ENCODE measurements at regions not wholly inside any gene's neighbourhood (a gene's known extent, or its start where the extent isn't known, plus 50 kb on each side); places are given as distances from the start of the nearest gene placed in this dataset.
"Not testable (repeated sequence)": the region's sequence is repeated elsewhere in the genome, so short reads cannot be mapped to it uniquely, and the experiment has no call there.

DNA sequence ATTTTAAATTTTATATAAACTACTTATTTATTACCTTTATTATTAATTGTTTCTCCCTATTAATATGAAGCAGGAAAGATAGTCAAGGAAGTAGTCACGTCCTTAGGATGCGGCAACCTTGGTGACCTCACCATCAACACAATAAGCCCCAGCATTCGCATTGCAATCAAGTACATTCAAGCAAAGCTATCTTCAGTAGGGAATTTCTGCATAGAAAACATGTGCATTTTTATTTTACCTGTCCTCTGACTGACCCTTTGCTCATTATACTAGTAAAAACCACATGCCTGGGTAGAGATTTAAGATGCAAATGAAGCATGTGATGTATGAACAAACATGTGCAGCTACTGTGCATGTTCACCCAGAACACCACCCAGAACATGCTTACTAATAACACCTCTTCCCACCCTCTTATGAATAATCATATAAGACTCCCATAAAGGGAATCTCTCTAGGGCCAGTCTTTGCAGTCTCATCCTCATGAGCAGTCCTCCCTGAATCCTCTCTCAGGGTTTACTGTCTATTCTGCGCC, 869.6 kb downstream of the TAF11L14 start:
- no peaks in the 10 kb centered on the region for H3K27me3 Mint-ChIP-seq
- no peak overlapping the region for H3K4me3 Mint-ChIP-seq
- peaks cover 4% of the 10 kb centered on the region for H3K9me3 Mint-ChIP-seq
- H3K36me3 Mint-ChIP-seq (ENCODE audit: low read depth): no peaks in the 10 kb centered on the region
- no peak overlapping the region for H3K27ac Mint-ChIP-seq
- H3K4me1 Mint-ChIP-seq: no peaks in the 10 kb centered on the region
- no peak for DNase-seq
- intact Hi-C loops (cut with micrococcal nuclease): no loop called here

DNA sequence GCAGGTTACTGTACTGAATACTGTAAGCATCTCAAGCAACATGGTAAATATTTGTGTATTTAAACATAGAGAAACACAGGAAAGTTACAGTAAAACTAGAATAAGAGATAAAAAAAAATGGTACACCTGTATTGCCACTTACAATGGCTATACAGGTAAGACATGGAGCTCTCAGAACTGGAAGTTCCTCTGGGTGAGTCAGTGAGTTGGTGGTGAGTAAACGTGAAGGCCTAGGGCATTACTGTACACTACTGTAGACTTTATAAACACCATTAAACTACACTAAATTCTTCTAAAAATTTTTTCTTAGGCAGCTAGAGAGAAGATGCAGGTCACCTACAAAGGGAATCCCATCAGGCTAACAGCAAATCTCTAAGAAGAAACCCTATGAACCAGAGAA, 872.9 kb downstream of the TAF11L14 start:
- Mint-ChIP-seq H3K27me3 (no peaks in the 10 kb centered on the region), H3K9me3 (peaks cover 4% of the 10 kb centered on the region), H3K4me3 (no peak overlapping the region), H3K4me1 (no peaks in the 10 kb centered on the region), H3K36me3 (ENCODE audit: low read depth) (no peaks in the 10 kb centered on the region), H3K27ac (no peak overlapping the region)
- intact Hi-C loops (cut with micrococcal nuclease): no loop called here
- no peak for DNase-seq

DNA sequence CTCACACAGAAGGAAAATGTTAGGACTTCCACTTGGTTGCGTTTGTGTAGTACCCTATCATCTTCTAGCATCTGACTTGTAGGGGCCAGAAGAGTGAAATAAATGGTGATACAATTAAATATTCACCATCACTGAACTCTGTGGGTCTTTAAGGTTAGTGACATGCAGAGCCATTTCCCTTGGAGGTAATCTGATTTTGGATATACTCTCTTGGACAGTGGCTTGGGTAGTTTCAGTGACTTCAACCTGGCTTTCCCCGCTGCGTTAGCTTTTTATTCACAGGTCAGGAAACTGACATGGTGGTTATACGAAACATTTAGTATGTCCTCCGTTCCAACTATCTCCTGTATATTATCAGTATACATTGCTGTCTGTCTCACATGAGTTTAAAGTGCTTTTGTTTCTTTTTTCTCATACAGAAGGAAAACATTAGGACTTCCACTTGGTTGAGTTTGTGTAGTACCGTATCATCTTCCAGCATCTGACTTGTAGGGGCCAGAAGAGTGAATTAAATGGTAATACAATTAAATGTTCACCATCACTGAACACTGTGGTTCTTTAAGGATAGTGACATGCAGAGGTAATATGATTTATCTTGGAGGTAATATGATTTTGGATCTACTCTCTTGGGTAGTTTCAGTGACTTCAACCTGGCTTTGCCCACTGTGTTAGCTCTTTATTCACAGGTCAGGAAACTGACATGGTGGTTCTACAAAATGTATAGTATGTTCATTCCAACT, 883.6 kb downstream of the TAF11L14 start:
- Mint-ChIP-seq H3K27ac (no peak overlapping the region), H3K4me3 (no peak overlapping the region), H3K4me1 (no peaks in the 10 kb centered on the region), H3K27me3 (no peaks in the 10 kb centered on the region), H3K36me3 (ENCODE audit: low read depth) (no peaks in the 10 kb centered on the region), H3K9me3 (peaks cover 4% of the 10 kb centered on the region)
- intact Hi-C loops (cut with micrococcal nuclease): no loop called here
- DNase-seq: no peak

DNA sequence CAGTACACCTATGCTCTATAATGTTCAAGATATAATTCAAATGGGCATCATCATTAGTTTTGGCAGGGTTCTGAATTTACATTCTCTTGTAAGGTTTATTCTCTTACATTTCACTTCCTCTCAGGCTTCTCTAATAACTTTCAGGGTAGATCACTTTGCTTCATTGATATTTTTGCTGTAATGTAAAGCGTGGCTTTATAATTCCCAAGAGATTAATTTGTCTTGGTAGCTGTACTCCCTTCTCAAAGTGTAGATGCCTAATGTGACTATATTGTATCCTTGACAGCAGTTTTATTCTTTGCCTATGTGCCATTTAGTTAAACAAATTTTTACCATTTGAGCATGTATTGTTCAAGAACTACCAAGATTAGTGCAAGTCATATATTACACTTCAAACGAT, 889.1 kb downstream of the TAF11L14 start:
- H3K36me3 Mint-ChIP-seq (ENCODE audit: low read depth): no peaks in the 10 kb centered on the region
- no peak overlapping the region for H3K4me3 Mint-ChIP-seq
- H3K9me3 Mint-ChIP-seq: peaks cover 4% of the 10 kb centered on the region
- no peaks in the 10 kb centered on the region for H3K4me1 Mint-ChIP-seq
- H3K27me3 Mint-ChIP-seq: no peaks in the 10 kb centered on the region
- intact Hi-C loops (cut with micrococcal nuclease): no loop called here
- no peak overlapping the region for H3K27ac Mint-ChIP-seq
- no peak for DNase-seq

DNA sequence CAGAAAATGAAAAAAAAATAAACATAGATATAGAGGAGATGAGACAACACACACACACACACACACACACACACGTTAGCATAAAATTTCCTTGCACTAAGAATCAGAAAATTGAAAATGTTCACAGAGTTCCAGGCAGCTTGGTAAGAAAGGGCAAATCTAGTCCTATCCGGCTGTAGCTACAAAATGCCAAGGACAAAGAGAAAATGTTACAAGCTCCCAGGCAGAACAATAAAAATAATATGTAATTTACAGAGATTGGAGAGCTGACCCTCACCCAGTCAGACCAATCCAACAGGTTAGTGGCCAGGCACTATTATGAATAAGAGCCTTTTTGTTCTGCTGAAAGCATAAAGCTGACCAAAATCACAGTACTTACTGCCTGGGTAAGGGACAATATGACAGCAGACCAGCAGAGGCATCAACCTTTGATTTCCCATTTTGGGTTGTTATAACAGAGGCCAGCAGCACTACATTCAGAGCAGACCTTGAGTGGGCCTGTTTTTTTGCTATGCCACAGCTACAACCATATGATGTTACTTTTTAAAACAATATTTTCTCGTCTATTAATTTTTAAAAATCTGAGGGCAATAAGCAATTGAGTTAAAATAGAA, 892.6 kb downstream of the TAF11L14 start:
- Mint-ChIP-seq H3K4me3 (no peak overlapping the region), H3K27me3 (no peaks in the 10 kb centered on the region), H3K9me3 (no peaks in the 10 kb centered on the region), H3K4me1 (no peaks in the 10 kb centered on the region), H3K36me3 (ENCODE audit: low read depth) (no peaks in the 10 kb centered on the region), H3K27ac (no peak overlapping the region)
- DNase-seq: no peak
- intact Hi-C loops (cut with micrococcal nuclease): no loop called here

DNA sequence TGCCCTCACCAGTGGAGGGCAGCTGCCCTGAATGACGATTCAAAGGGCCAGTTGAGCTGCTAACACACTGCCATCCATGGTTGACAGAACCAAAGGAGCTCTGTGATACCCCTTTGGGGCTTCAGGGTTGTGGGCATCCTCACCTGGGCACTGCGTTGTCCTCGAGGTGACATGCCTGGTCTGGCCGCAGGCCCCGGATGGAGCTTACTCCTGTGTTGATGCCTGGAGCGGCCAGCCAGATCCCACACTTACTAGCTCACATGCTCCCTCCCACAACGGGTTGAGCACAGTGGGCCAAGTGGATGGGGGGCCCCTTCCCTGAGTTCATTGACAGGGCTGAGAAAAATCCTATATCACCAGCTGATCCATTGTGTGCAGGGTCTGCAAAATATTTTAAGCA, 898.9 kb downstream of the TAF11L14 start:
- no peak for DNase-seq
- no peaks in the 10 kb centered on the region for H3K4me1 Mint-ChIP-seq
- no peak overlapping the region for H3K27ac Mint-ChIP-seq
- H3K36me3 Mint-ChIP-seq (ENCODE audit: low read depth): no peaks in the 10 kb centered on the region
- no peak overlapping the region for H3K4me3 Mint-ChIP-seq
- peaks cover 4% of the 10 kb centered on the region for H3K9me3 Mint-ChIP-seq
- intact Hi-C loops (cut with micrococcal nuclease): no loop called here
- no peaks in the 10 kb centered on the region for H3K27me3 Mint-ChIP-seq

DNA sequence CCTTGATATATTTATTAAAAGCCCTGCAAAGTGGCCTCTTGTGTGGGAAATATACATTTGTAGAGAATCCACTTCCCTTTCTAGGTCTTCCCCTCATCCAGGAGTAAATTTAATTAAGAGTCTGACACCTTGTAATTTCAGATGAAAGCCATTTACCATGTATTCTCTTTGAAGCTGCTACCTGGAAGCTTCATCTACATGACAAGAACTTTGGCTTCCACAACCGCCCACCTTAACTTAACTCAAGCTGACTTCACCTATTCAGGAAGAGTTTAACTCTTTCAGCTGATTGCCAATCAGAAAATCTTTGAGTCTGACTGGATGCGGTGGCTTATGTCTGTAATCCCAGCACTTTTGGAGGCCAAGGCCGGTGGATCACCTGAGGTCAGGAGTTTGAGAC, 899.9 kb downstream of the TAF11L14 start:
- H3K36me3 Mint-ChIP-seq (ENCODE audit: low read depth): no peaks in the 10 kb centered on the region
- peaks cover 4% of the 10 kb centered on the region for H3K9me3 Mint-ChIP-seq
- intact Hi-C loops (cut with micrococcal nuclease): no loop called here
- no peak overlapping the region for H3K4me3 Mint-ChIP-seq
- H3K27me3 Mint-ChIP-seq: no peaks in the 10 kb centered on the region
- DNase-seq: no peak
- H3K4me1 Mint-ChIP-seq: no peaks in the 10 kb centered on the region
- no peak overlapping the region for H3K27ac Mint-ChIP-seq

DNA sequence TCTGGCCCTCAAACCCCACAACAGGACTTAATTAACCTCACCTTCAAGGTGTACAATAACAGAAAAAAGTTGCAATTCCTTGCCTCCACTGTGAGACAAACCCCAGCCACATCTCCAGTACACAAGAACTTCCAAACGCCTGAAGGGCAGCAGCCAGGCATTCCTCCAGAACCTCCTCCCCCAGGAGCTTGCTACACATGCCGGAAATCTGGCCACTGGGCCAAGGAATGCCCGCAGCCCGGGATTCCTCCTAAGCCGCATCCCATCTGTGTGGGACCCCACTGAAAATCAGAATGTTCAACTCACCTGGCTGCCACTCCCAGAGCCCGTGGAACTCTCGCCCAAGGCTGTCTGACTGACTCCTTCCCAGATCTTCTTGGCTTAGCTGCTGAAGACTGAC, 901.5 kb downstream of the TAF11L14 start:
- H3K4me3 Mint-ChIP-seq; H3K27ac Mint-ChIP-seq; DNase-seq; H3K4me1 Mint-ChIP-seq; intact Hi-C loops (cut with micrococcal nuclease); H3K27me3 Mint-ChIP-seq; H3K36me3 Mint-ChIP-seq (ENCODE audit: low read depth); H3K9me3 Mint-ChIP-seq: not testable (repeated sequence)

DNA sequence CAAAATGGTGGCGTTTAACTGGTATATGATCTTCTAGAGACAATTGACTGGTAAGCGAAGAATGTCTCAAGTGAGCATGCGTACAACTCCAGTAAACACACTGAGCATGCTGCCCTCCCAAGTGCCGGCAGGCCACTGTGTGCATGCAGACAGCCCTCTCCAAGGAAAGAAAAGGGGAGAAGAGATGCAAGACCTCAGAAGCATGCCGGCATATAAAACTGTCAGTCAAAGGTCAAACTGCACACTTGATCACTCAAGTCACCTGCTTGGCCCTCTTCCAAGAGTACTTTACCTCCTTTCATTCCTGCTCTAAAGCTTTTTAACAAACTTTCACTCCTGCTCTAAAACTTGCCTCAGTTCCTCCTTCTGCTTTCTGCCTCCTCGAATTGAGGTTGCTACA, 910.2 kb downstream of the TAF11L14 start:
- H3K36me3 Mint-ChIP-seq (ENCODE audit: low read depth): no peaks in the 10 kb centered on the region
- no peaks in the 10 kb centered on the region for H3K27me3 Mint-ChIP-seq
- H3K9me3 Mint-ChIP-seq: no peaks in the 10 kb centered on the region
- no peaks in the 10 kb centered on the region for H3K4me1 Mint-ChIP-seq
- intact Hi-C loops (cut with micrococcal nuclease): no loop called here
- no peak overlapping the region for H3K27ac Mint-ChIP-seq
- no peak overlapping the region for H3K4me3 Mint-ChIP-seq
- no peak for DNase-seq

DNA sequence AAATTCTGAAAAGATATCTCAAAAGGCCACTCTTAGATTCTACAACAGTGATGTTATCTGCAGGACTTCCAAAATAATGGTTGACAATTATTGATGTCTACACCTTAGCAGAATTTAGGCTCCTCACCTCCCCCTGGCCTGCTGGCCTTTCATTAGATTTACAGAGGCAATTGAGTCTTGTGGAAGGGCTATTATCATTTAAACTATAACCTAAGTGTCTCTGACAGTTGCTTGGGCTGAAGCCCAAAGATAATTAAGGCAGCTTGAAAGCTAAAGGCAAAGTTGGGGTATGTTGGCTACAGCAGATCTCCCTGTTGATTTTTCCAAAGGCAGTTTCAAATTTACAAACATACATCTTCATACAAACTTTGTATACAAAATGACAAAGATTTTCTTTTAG, 912.3 kb downstream of the TAF11L14 start:
- Mint-ChIP-seq H3K36me3 (ENCODE audit: low read depth) (no peaks in the 10 kb centered on the region), H3K27me3 (no peaks in the 10 kb centered on the region), H3K4me1 (no peaks in the 10 kb centered on the region), H3K27ac (no peak overlapping the region), H3K9me3 (no peaks in the 10 kb centered on the region), H3K4me3 (no peak overlapping the region)
- DNase-seq: no peak
- intact Hi-C loops (cut with micrococcal nuclease): no loop called here

DNA sequence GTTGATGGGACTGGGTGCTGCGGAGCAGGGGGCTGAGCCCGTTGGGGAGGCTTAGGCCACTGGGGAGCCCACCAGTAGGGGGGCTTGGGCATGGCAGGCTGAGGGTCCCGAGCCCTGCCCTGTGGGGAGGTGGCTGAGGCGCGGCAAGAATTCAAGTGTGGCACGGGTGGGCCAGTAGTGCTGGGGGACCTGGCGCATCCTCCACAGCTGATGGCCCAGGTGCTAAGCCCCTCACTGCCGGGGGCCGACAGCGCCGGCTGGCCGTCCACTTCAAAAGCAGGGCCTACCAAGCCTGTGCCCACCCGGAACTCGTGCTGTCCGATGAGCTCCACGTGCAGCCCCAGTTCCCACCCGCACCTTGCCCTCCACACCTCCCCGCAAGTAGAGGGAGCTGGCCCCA, 917.5 kb downstream of the TAF11L14 start:
- no peaks in the 10 kb centered on the region for H3K9me3 Mint-ChIP-seq
- intact Hi-C loops (cut with micrococcal nuclease): no loop called here
- H3K4me1 Mint-ChIP-seq: no peaks in the 10 kb centered on the region
- H3K27me3 Mint-ChIP-seq: no peaks in the 10 kb centered on the region
- H3K4me3 Mint-ChIP-seq: no peak overlapping the region
- no peaks in the 10 kb centered on the region for H3K36me3 Mint-ChIP-seq (ENCODE audit: low read depth)
- DNase-seq: no peak
- no peak overlapping the region for H3K27ac Mint-ChIP-seq

DNA sequence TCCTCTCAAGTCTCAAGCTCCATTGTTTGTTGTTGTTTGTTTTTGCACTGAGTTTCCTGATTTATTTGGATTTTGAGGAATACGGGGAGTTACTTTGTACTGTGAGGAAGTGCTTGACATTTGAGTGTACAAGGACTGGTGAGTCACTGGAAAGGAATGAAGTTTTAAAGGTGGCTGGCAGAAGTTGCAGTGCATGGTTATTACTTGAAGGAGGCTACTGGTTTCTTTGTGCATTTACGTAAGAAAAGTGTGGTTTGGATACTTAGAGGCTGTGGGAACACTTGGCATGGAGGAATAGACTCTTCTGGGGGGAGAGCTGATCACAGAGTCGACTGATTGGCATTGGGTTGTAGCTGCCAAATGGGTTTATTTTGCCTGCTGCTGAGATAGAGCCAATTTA, 919.0 kb downstream of the TAF11L14 start:
- no peak overlapping the region for H3K27ac Mint-ChIP-seq
- no peaks in the 10 kb centered on the region for H3K27me3 Mint-ChIP-seq
- no peaks in the 10 kb centered on the region for H3K4me1 Mint-ChIP-seq
- H3K4me3 Mint-ChIP-seq: no peak overlapping the region
- H3K9me3 Mint-ChIP-seq: no peaks in the 10 kb centered on the region
- H3K36me3 Mint-ChIP-seq (ENCODE audit: low read depth): no peaks in the 10 kb centered on the region
- intact Hi-C loops (cut with micrococcal nuclease): no loop called here
- no peak for DNase-seq

DNA sequence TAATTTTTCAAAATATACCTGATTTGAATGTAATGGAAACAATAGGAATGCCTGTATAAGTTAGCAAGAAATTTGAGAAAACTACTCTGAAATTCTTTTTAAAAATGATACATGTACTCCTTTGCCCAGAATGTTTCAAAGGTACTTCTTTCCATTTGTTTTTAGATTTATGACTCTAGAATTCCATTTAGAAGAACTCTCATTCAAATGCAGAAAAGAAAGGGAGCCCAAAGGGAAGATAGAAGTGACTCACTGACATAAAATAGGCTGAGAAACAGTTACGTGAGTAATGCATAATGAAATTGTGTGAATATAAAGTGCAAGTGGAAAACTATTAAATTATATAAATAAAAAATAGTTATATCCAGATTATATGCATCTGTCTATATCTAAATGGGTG, 926.3 kb downstream of the TAF11L14 start:
- no peak overlapping the region for H3K27ac Mint-ChIP-seq
- no peaks in the 10 kb centered on the region for H3K4me1 Mint-ChIP-seq
- H3K36me3 Mint-ChIP-seq (ENCODE audit: low read depth): no peaks in the 10 kb centered on the region
- H3K27me3 Mint-ChIP-seq: no peaks in the 10 kb centered on the region
- intact Hi-C loops (cut with micrococcal nuclease): no loop called here
- no peak overlapping the region for H3K4me3 Mint-ChIP-seq
- no peak for DNase-seq
- no peaks in the 10 kb centered on the region for H3K9me3 Mint-ChIP-seq

DNA sequence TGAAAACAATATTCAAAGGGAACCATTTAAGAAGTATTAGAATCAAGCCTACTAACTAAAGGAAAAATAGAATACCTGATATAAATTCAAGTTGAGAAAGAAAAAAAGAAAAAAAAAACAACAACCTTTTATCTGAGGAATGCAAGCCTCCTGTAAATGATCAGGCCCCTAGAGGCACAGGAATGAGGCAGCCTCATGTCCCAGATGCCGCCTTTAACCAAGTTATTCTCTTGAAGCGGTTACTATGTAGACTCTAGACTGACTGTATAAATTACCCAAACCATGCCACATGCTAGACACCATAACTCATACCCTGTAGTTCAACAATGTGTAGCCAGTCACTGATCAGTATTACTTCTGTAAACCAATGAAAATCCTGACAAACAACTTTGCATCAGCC, 929.6 kb downstream of the TAF11L14 start:
- no peaks in the 10 kb centered on the region for H3K4me1 Mint-ChIP-seq
- intact Hi-C loops (cut with micrococcal nuclease): no loop called here
- H3K4me3 Mint-ChIP-seq: no peak overlapping the region
- no peaks in the 10 kb centered on the region for H3K9me3 Mint-ChIP-seq
- no peaks in the 10 kb centered on the region for H3K27me3 Mint-ChIP-seq
- no peaks in the 10 kb centered on the region for H3K36me3 Mint-ChIP-seq (ENCODE audit: low read depth)
- DNase-seq: no peak
- no peak overlapping the region for H3K27ac Mint-ChIP-seq

DNA sequence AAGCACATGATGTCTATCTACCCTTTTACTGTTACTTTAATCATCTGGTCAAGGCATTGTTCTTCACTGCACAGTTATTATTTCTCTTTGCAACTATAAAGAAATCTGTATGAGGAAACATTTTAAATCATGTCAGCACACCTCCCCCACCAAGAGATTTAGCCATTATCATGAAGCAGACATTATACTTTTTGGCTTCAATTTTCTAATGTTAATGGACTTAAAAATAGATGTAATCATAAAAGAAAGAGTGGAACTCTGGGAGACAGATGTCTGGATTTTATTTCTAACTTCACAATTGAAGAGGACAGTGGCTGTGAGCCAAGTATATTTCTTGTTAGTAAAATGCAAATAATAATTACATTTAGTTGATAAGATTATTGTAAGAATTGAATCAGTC, 932.4 kb downstream of the TAF11L14 start:
- no peak overlapping the region for H3K4me3 Mint-ChIP-seq
- H3K4me1 Mint-ChIP-seq: no peaks in the 10 kb centered on the region
- H3K27ac Mint-ChIP-seq: no peak overlapping the region
- no peaks in the 10 kb centered on the region for H3K9me3 Mint-ChIP-seq
- intact Hi-C loops (cut with micrococcal nuclease): no loop called here
- DNase-seq: no peak
- H3K27me3 Mint-ChIP-seq: no peaks in the 10 kb centered on the region
- no peaks in the 10 kb centered on the region for H3K36me3 Mint-ChIP-seq (ENCODE audit: low read depth)

Data from activated CD4-positive, alpha-beta T cell treated with anti-CD3 and anti-CD28 coated beads, Interleukin-2, amount 10 ng/mL, durations not matched to agents 24 days and 14 days (primary cell).